ENCODE measurements at regions not wholly inside any gene's neighbourhood (a gene's known extent, or its start where the extent isn't known, plus 50 kb on each side); places are given as distances from the start of the nearest gene placed in this dataset.

DNA sequence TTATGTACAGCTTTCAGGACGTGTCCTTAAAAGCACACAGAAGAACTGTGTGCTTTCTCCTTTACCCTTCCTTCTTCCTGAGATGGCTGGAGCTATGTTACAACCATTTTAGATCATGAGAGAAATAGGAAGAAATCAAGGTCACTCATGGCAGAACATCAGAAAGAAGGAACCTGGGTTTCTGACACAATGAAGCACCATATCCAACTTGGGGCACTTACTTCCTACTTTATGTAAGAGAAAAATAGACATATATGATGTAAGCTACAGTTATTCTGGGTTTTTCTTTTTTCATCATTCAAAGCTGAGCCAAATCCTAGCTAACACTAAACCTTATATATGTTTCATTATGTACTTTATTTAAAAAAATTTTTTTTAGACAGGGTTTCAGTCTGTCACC lies 79.5 kb downstream of the FAM161A start:
- DNase-seq (ENCODE audit: extremely low spot score), result no peak
- ChIA-PET CTCF (no interaction called here), POLR2A (interaction anchor here (2.0 kb wide), 1 partner anchor 10 kb away, joined by 13 read pairs; no protein-coding TSS in a partner anchor)
- TF ChIP-seq TARDBP (IDR thresholded peaks at IDR 0.05) (no peak), SUZ12 (IDR thresholded peaks at IDR 0.05) (no peak), FOXA1 (IDR thresholded peaks at IDR 0.05) (no peak), L3MBTL2 (conservative IDR thresholded peaks at IDR 0.05) (no peak), CTBP1 (IDR thresholded peaks at IDR 0.05; ENCODE audit: borderline replicate concordance) (no peak), PKNOX1 (IDR thresholded peaks at IDR 0.05) (no peak), ELF4 (IDR thresholded peaks at IDR 0.05) (no peak), SP1 (IDR thresholded peaks at IDR 0.05) (no peak), NFRKB (IDR thresholded peaks at IDR 0.05) (no peak), FOXM1 (IDR thresholded peaks at IDR 0.05; ENCODE audit: borderline replicate concordance) (no peak), BHLHE40 (IDR thresholded peaks at IDR 0.05; ENCODE audit: borderline replicate concordance) (no peak), LEF1 (IDR thresholded peaks at IDR 0.05; ENCODE audit: borderline replicate concordance) (no peak), HDGF (IDR thresholded peaks at IDR 0.05; ENCODE audit: borderline replicate concordance) (no peak), FOXK2 (IDR thresholded peaks at IDR 0.05) (no peak), ZNF384 (IDR thresholded peaks at IDR 0.05) (no peak), ARNT (IDR thresholded peaks at IDR 0.05) (no peak)

GRCh38 chr2:61771904-61772845 lies 81.7 kb downstream of the FAM161A start:
- TF ChIP-seq SP1 (IDR thresholded peaks at IDR 0.05), result no peak
- TF ChIP-seq FOXA1 (IDR thresholded peaks at IDR 0.05), result no peak
- no peak for TF ChIP-seq L3MBTL2 (conservative IDR thresholded peaks at IDR 0.05)
- TF ChIP-seq CTBP1 (IDR thresholded peaks at IDR 0.05; ENCODE audit: borderline replicate concordance), result no peak
- POLR2A ChIA-PET, result interaction anchor here (2.0 kb wide), 1 partner anchor 8 kb away, joined by 13 read pairs; no protein-coding TSS in a partner anchor
- CTCF ChIA-PET, result interaction anchor here (0.5 kb wide), 1 partner anchor 20 kb away, joined by 3 read pairs; no protein-coding TSS in a partner anchor
- no peak for DNase-seq (ENCODE audit: extremely low spot score)

DNA sequence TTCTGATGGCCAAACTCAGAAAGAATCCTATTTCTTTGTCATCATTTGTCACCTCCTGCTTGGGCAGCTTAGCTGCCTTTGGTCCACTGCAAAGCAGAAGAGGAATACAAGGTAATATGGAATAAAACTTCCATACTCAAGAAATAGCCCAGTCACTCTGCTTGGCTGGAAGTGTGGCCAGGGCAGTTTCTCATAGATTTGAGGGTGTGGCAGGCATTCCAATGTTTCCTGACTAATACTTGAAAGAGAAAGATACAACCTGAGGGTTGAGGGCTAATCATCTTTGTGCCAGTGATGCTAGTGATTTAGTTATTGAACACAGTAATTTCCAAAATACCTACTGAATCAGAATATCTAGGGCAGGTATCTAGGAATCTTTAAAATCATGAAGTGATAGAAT lies 83.1 kb downstream of the FAM161A start:
- DNase-seq (ENCODE audit: extremely low spot score), result no peak
- TF ChIP-seq SUZ12 (IDR thresholded peaks at IDR 0.05) (no peak), FOXK2 (IDR thresholded peaks at IDR 0.05) (no peak), HDGF (IDR thresholded peaks at IDR 0.05; ENCODE audit: borderline replicate concordance) (no peak), ARNT (IDR thresholded peaks at IDR 0.05) (no peak), PKNOX1 (IDR thresholded peaks at IDR 0.05) (no peak), SP1 (IDR thresholded peaks at IDR 0.05) (no peak), FOXA1 (IDR thresholded peaks at IDR 0.05) (no peak), NFRKB (IDR thresholded peaks at IDR 0.05) (no peak), LEF1 (IDR thresholded peaks at IDR 0.05; ENCODE audit: borderline replicate concordance) (no peak), L3MBTL2 (conservative IDR thresholded peaks at IDR 0.05) (no peak), ELF4 (IDR thresholded peaks at IDR 0.05) (no peak), ZNF384 (IDR thresholded peaks at IDR 0.05) (no peak)
- POLR2A ChIA-PET, result no interaction called here
- CTCF ChIA-PET, result no interaction called here

- DNase-seq (ENCODE audit: extremely low spot score), result no peak
- CTCF ChIA-PET, result no interaction called here
- POLR2A ChIA-PET, result no interaction called here
- TF ChIP-seq TARDBP (IDR thresholded peaks at IDR 0.05), result no peak
Observed at GRCh38 chr2:61770298-61770697, 83.6 kb downstream of the FAM161A start.

DNA sequence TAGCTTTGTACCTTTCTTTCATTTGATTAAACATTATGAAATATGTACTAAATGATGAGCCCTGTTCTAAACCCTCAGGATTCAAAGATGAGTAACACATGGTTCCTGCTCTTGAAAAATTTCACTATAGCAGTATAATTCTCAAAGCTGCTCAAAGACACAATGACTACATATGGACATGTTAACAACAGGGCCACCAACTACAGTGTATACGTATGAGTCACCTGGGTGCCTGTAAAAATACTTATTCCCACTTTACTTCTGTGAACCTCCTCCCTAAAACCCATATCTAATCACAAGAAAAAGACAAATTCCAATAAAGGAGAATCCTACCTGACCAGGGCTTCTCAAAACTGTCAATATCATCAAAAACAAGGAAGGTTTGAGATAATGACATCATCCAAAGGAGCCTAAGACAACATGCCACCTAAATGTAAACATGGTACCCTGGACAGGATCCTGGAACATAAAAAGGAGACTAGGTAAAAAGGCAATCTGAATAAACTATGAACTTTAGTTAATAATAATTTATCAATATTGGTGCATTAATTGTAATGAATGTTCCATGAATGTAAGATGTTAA lies 84.7 kb downstream of the FAM161A start:
- TF ChIP-seq LEF1 (IDR thresholded peaks at IDR 0.05; ENCODE audit: borderline replicate concordance), result no peak
- TF ChIP-seq ELF4 (IDR thresholded peaks at IDR 0.05), result no peak
- TF ChIP-seq TARDBP (IDR thresholded peaks at IDR 0.05), result no peak
- CTCF ChIA-PET, result interaction anchor here (0.5 kb wide), 1 partner anchor 66 kb away, joined by 3 read pairs; no protein-coding TSS in a partner anchor
- DNase-seq (ENCODE audit: extremely low spot score), result no peak
- POLR2A ChIA-PET, result no interaction called here

- TF ChIP-seq L3MBTL2 (conservative IDR thresholded peaks at IDR 0.05) (peak; percentile 96), PKNOX1 (IDR thresholded peaks at IDR 0.05) (peak; percentile 24; the same call in 1 of the 2 replicates), HDGF (IDR thresholded peaks at IDR 0.05; ENCODE audit: borderline replicate concordance) (no peak), ELF4 (IDR thresholded peaks at IDR 0.05) (0 out of 2 replicates have a peak, but pooled peaks have one; percentile 31), FOXM1 (IDR thresholded peaks at IDR 0.05; ENCODE audit: borderline replicate concordance) (no peak), FOXA1 (IDR thresholded peaks at IDR 0.05) (no peak), SUZ12 (IDR thresholded peaks at IDR 0.05) (no peak)
- ChIA-PET POLR2A (interaction anchor here (0.6 to 1.8 kb wide), 19 partner anchors 9 to 1128 kb away, joined by 3 to 13 read pairs (median 4); partner anchors contain the start of genes FAM161A and XPO1), CTCF (no interaction called here)
- peak; percentile 90 for DNase-seq (ENCODE audit: extremely low spot score)
Observed at GRCh38 chr2:61764035-61764800, 89.6 kb downstream of the FAM161A start.
